Stomach (tissue), 4 donors: ENCODE measurements at regions not wholly inside any gene's neighbourhood (a gene's known extent, or its start where the extent isn't known, plus 50 kb on each side); places are given as distances from the start of the nearest gene placed in this dataset.

Experiments
- CTCF ChIP-seq, 7 experiments: fragments of 450-650 bp in 4 of 7; fragments of 200-600 bp in 3 of 7; sonication (generic) in 3 of 7; IDR thresholded peaks; one replicate each; pipeline ENCODE4 v1.5.1; 2016 to 2019; ENCODE audit warnings: antibody characterized with exemption in 7 of 7, control low read depth in 2 of 7, mild to moderate bottlenecking in 1 of 7
- POLR2AphosphoS5 ChIP-seq, 3 donors: sonication (generic); formaldehyde crosslinking; IDR thresholded peaks; one replicate each; pipeline ENCODE4 v1.6.1; 2016; ENCODE audit warnings: antibody characterized with exemption in 3 of 3

- no peak for TF ChIP-seq CTCF (IDR thresholded peaks at IDR 0.05)
- TF ChIP-seq POLR2AphosphoS5 (IDR thresholded peaks at IDR 0.05), result no peak
These were observed 52.8 kb upstream of the LRIG1 start for GRCh38 chr3:66553441-66554113.
